A673 (cell line): ENCODE measurements at regions not wholly inside any gene's neighbourhood (a gene's known extent, or its start where the extent isn't known, plus 50 kb on each side); places are given as distances from the start of the nearest gene placed in this dataset.

Experiments
- BruUV-seq: library from RNA; stranded (reverse); fragments of 400-500 nt; replicated peaks from 2 replicates; lab custom pipeline; 2021; lab: Mats Ljungman, UMichigan
- CTCF ChIA-PET: fragments of 300-600 bp; sonication (Branson Sonifier 250); formaldehyde crosslinking; loops from one replicate; lab custom pipeline; 2022; ENCODE audit warnings: antibody characterized with exemption; lab: Charles Lee
- POLR2A ChIA-PET: fragments of 300-600 bp; sonication (Branson Sonifier 250); formaldehyde crosslinking; loops from one replicate; lab custom pipeline; 2022; ENCODE audit warnings: antibody characterized with exemption; ENCODE audit not compliant: low non-redundant PET; lab: Charles Lee
- DNase-seq: peaks from one replicate; pipeline ENCODE4 v3.0.0-alpha.2; 2015; ENCODE audit warnings: low spot score
- H3K27ac ChIP-seq: fragments of 200-600 bp; sonication (generic); 2 replicates; pipeline ENCODE4 v1.5.1; 2016; ENCODE audit warnings: mixed run types, low read depth, mild to moderate bottlenecking, mixed read lengths, antibody characterized with exemption, low read length; ENCODE audit not compliant: poor library complexity, severe bottlenecking
- H3K27me3 ChIP-seq: fragments of 200-600 bp; sonication (generic); replicated peaks from 2 replicates; pipeline ENCODE4 v1.6.1; 2017; ENCODE audit warnings: mixed run types, low read depth, mild to moderate bottlenecking, mixed read lengths, antibody characterized with exemption, low read length; ENCODE audit not compliant: insufficient read depth, poor library complexity
- H3K36me3 ChIP-seq: fragments of 200-600 bp; sonication (generic); 2 replicates; pipeline ENCODE4 v1.6.1; 2016; ENCODE audit warnings: mixed run types, mild to moderate bottlenecking, mixed read lengths, antibody characterized with exemption, low read length; ENCODE audit not compliant: insufficient read depth, poor library complexity, severe bottlenecking
- H3K4me1 ChIP-seq: fragments of 200-600 bp; sonication (generic); 2 replicates; pipeline ENCODE4 v1.6.1; 2017; ENCODE audit warnings: mixed run types, mild to moderate bottlenecking, mixed read lengths, antibody characterized with exemption, low read length; ENCODE audit not compliant: insufficient read depth, poor library complexity, severe bottlenecking
- H3K4me3 ChIP-seq: fragments of 200-600 bp; sonication (generic); 2 replicates; pipeline ENCODE4 v1.5.1; 2016; ENCODE audit warnings: low read depth, mixed run types, mild to moderate bottlenecking, mixed read lengths, low read length; ENCODE audit not compliant: poor library complexity, severe bottlenecking
- H3K9me3 ChIP-seq: fragments of 200-600 bp; sonication (generic); 2 replicates; pipeline ENCODE4 v1.6.1; 2016; ENCODE audit warnings: mixed run types, low read depth, mild to moderate bottlenecking, mixed read lengths, antibody characterized with exemption, low read length; ENCODE audit not compliant: poor library complexity, severe bottlenecking
- CTCF ChIP-seq: fragments of 300-800, 200-600 bp; sonication (generic); conservative IDR thresholded peaks from 2 replicates; pipeline ENCODE4 v1.5.1; 2017; ENCODE audit warnings: low read depth, mild to moderate bottlenecking, antibody characterized with exemption, low read length, moderate library complexity, mixed read lengths
- EZH2 ChIP-seq: fragments of 200-600 bp; sonication (generic); IDR thresholded peaks from 2 replicates; pipeline ENCODE4 v1.6.1; 2017; ENCODE audit warnings: borderline replicate concordance, low read depth, mild to moderate bottlenecking, mixed read lengths, antibody characterized with exemption, low read length; ENCODE audit not compliant: poor library complexity, severe bottlenecking
- intact Hi-C: fragments of 100-400 bp; cut with micrococcal nuclease; formaldehyde crosslinking; loops from one replicate; pipeline ENCODE4 v1.10.0; 2022; ENCODE audit not compliant: unreplicated experiment

GRCh38 chr4:3643518-3644433 is 111.6 kb upstream of the LRPAP1 start:
- TF ChIP-seq EZH2 (no peak), CTCF (no peak)
- POLR2A ChIA-PET = no interaction called here
- BruUV-seq = no TSS peak

GRCh38 chr4:3642806-3643517 is 110.7 kb upstream of the LRPAP1 start:
- no peak overlapping the region for H3K4me3 ChIP-seq
- ChIA-PET POLR2A (no interaction called here), CTCF (no interaction called here)
- TF ChIP-seq EZH2 (no peak), CTCF (no peak)
- no peaks in the 10 kb centered on the region for H3K9me3 ChIP-seq
- no peaks in the 10 kb centered on the region for H3K27me3 ChIP-seq
- BruUV-seq = no TSS peak
- no peak overlapping the region for H3K27ac ChIP-seq
- no peaks in the 10 kb centered on the region for H3K4me1 ChIP-seq
- DNase-seq = no peak
- no peaks in the 10 kb centered on the region for H3K36me3 ChIP-seq
- intact Hi-C loops = no loop called here

More at GRCh38 chr4:3643518-3644433, 111.6 kb upstream of the LRPAP1 start:
- H3K36me3 ChIP-seq = no peaks in the 10 kb centered on the region
- H3K27me3 ChIP-seq = no peaks in the 10 kb centered on the region
- H3K27ac ChIP-seq = no peak overlapping the region
- H3K9me3 ChIP-seq = no peaks in the 10 kb centered on the region
- H3K4me3 ChIP-seq = no peak overlapping the region
- CTCF ChIA-PET = no interaction called here
- intact Hi-C loops = no loop called here
- DNase-seq = no peak
- no peaks in the 10 kb centered on the region for H3K4me1 ChIP-seq

- no peak for DNase-seq
- POLR2A ChIA-PET = no interaction called here
- Histone ChIP-seq H3K27me3 (no peaks in the 10 kb centered on the region), H3K27ac (no peak overlapping the region), H3K36me3 (no peaks in the 10 kb centered on the region), H3K4me3 (no peak overlapping the region), H3K9me3 (no peaks in the 10 kb centered on the region), H3K4me1 (no peaks in the 10 kb centered on the region)
- BruUV-seq = no TSS peak
- CTCF ChIA-PET = no interaction called here
- intact Hi-C loops = no loop called here
- TF ChIP-seq CTCF (no peak), EZH2 (no peak)
Measured at GRCh38 chr4:3642056-3642630, 109.9 kb upstream of the LRPAP1 start.
